ENCODE measurements at regions not wholly inside any gene's neighbourhood (a gene's known extent, or its start where the extent isn't known, plus 50 kb on each side); places are given as distances from the start of the nearest gene placed in this dataset.
"Not testable (repeated sequence)": the region's sequence is repeated elsewhere in the genome, so short reads cannot be mapped to it uniquely, and the experiment has no call there.

GRCh38 chr17:64800987-64801386, 118.3 kb downstream of the LRRC37A3 start:
- not testable (repeated sequence) for H3K4me3 Mint-ChIP-seq, H3K9me3 Mint-ChIP-seq, H3K36me3 Mint-ChIP-seq, DNase-seq, H3K27me3 Mint-ChIP-seq, H3K4me1 Mint-ChIP-seq, H3K27ac Mint-ChIP-seq

GRCh38 chr17:64800361-64800895, 118.8 kb downstream of the LRRC37A3 start:
- H3K36me3 Mint-ChIP-seq, H3K9me3 Mint-ChIP-seq, H3K27ac Mint-ChIP-seq, H3K4me1 Mint-ChIP-seq, H3K4me3 Mint-ChIP-seq, DNase-seq, H3K27me3 Mint-ChIP-seq: not testable (repeated sequence)

- not testable (repeated sequence) for H3K4me3 Mint-ChIP-seq, H3K27me3 Mint-ChIP-seq, H3K27ac Mint-ChIP-seq, H3K36me3 Mint-ChIP-seq, H3K9me3 Mint-ChIP-seq, H3K4me1 Mint-ChIP-seq, DNase-seq
These were observed 119.6 kb downstream of the LRRC37A3 start for GRCh38 chr17:64799543-64800188.

GRCh38 chr17:64798961-64799360, 120.3 kb downstream of the LRRC37A3 start:
- not testable (repeated sequence) for H3K27ac Mint-ChIP-seq, DNase-seq, H3K36me3 Mint-ChIP-seq, H3K4me3 Mint-ChIP-seq, H3K27me3 Mint-ChIP-seq, H3K9me3 Mint-ChIP-seq, H3K4me1 Mint-ChIP-seq

GRCh38 chr17:64798489-64798790, 120.8 kb downstream of the LRRC37A3 start:
- not testable (repeated sequence) for H3K4me1 Mint-ChIP-seq, H3K27ac Mint-ChIP-seq, H3K9me3 Mint-ChIP-seq, DNase-seq, H3K36me3 Mint-ChIP-seq, H3K4me3 Mint-ChIP-seq, H3K27me3 Mint-ChIP-seq

GRCh38 chr17:64797746-64798488, 121.4 kb downstream of the LRRC37A3 start:
- H3K9me3 Mint-ChIP-seq, DNase-seq, H3K36me3 Mint-ChIP-seq, H3K4me1 Mint-ChIP-seq, H3K27me3 Mint-ChIP-seq, H3K4me3 Mint-ChIP-seq, H3K27ac Mint-ChIP-seq: not testable (repeated sequence)

- H3K36me3 Mint-ChIP-seq, H3K27ac Mint-ChIP-seq, H3K4me3 Mint-ChIP-seq, H3K9me3 Mint-ChIP-seq, H3K27me3 Mint-ChIP-seq, DNase-seq: not testable (repeated sequence)
- H3K4me1 Mint-ChIP-seq = peaks cover 13% of the 10 kb centered on the region
These were observed 123.9 kb downstream of the LRRC37A3 start for GRCh38 chr17:64795342-64795741.

GRCh38 chr17:64794548-64795274, 124.6 kb downstream of the LRRC37A3 start:
- H3K27ac Mint-ChIP-seq, DNase-seq: not testable (repeated sequence)

GRCh38 chr17:64794113-64794512, 125.2 kb downstream of the LRRC37A3 start:
- H3K27ac Mint-ChIP-seq, H3K4me3 Mint-ChIP-seq, H3K36me3 Mint-ChIP-seq, DNase-seq, H3K27me3 Mint-ChIP-seq, H3K9me3 Mint-ChIP-seq: not testable (repeated sequence)
- H3K4me1 Mint-ChIP-seq = peaks cover 13% of the 10 kb centered on the region

More at GRCh38 chr17:64794548-64795274, 124.6 kb downstream of the LRRC37A3 start:
- H3K9me3 Mint-ChIP-seq, H3K4me3 Mint-ChIP-seq, H3K36me3 Mint-ChIP-seq, H3K27me3 Mint-ChIP-seq: not testable (repeated sequence)
- peaks cover 13% of the 10 kb centered on the region for H3K4me1 Mint-ChIP-seq

GRCh38 chr17:64792793-64793575, 126.3 kb downstream of the LRRC37A3 start:
- not testable (repeated sequence) for H3K36me3 Mint-ChIP-seq, H3K9me3 Mint-ChIP-seq, H3K4me3 Mint-ChIP-seq, H3K27me3 Mint-ChIP-seq
- peak; percentile 28 for DNase-seq
- Mint-ChIP-seq H3K4me1 (peaks cover 10% of the 10 kb centered on the region), H3K27ac (peak overlapping the region; percentile 21)

- peaks cover 10% of the 10 kb centered on the region for H3K4me1 Mint-ChIP-seq
- not testable (repeated sequence) for H3K9me3 Mint-ChIP-seq, H3K36me3 Mint-ChIP-seq, H3K27ac Mint-ChIP-seq, H3K4me3 Mint-ChIP-seq, DNase-seq, H3K27me3 Mint-ChIP-seq
These were observed 127.0 kb downstream of the LRRC37A3 start for GRCh38 chr17:64792276-64792675.

- not testable (repeated sequence) for H3K4me3 Mint-ChIP-seq, H3K36me3 Mint-ChIP-seq, DNase-seq, H3K9me3 Mint-ChIP-seq, H3K27ac Mint-ChIP-seq, H3K27me3 Mint-ChIP-seq
- peaks cover 10% of the 10 kb centered on the region for H3K4me1 Mint-ChIP-seq
These were observed 127.6 kb downstream of the LRRC37A3 start for GRCh38 chr17:64791691-64792090.

- H3K4me1 Mint-ChIP-seq = peaks cover 10% of the 10 kb centered on the region
- H3K4me3 Mint-ChIP-seq, DNase-seq, H3K27me3 Mint-ChIP-seq, H3K27ac Mint-ChIP-seq, H3K36me3 Mint-ChIP-seq, H3K9me3 Mint-ChIP-seq: not testable (repeated sequence)
These were observed 128.1 kb downstream of the LRRC37A3 start for GRCh38 chr17:64791226-64791625.

GRCh38 chr17:64790690-64791089, 128.6 kb upstream of the SMURF2 start:
- not testable (repeated sequence) for H3K27ac Mint-ChIP-seq, H3K36me3 Mint-ChIP-seq, H3K27me3 Mint-ChIP-seq, H3K9me3 Mint-ChIP-seq, H3K4me3 Mint-ChIP-seq, DNase-seq
- H3K4me1 Mint-ChIP-seq = peaks cover 10% of the 10 kb centered on the region

- not testable (repeated sequence) for H3K36me3 Mint-ChIP-seq, H3K4me3 Mint-ChIP-seq, H3K4me1 Mint-ChIP-seq, H3K27ac Mint-ChIP-seq, H3K27me3 Mint-ChIP-seq, H3K9me3 Mint-ChIP-seq, DNase-seq
These were observed 128.1 kb upstream of the SMURF2 start for GRCh38 chr17:64790193-64790592.
